ENCODE measurements at regions not wholly inside any gene's neighbourhood (a gene's known extent, or its start where the extent isn't known, plus 50 kb on each side); places are given as distances from the start of the nearest gene placed in this dataset.
A peak's percentile ranks its signal among the peaks of the same experiment; 100 is the strongest.

DNA sequence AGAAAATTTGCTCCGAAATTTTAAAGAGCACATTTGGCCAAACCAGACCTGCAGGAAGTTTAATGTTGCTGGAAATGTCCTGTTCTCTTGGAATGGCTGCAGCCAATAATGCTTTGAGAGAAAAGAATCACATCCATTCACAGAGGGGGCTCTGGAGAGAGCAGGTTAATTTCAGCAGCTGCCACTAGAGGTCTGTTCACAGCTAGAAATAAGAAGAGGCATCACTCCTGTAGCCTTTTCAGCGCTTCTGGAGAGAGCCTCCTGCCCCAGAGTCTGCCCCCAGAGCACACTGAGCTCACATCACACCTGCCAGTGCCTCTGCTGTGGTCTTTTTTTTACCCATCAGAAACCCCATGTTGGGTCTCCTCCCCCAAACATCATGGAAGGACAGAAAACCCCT is 124.8 kb upstream of the RAD23B start:
- intact Hi-C loops (cut with DNase I) = no loop called here
- H3K4me3 ChIP-seq (replicated peaks in 1 of 3) = no peak overlapping the region
- H3K27ac ChIP-seq = no peak overlapping the region
- no peaks in the 10 kb centered on the region for H3K4me1 ChIP-seq
- no peak for TF ChIP-seq POLR2A (IDR thresholded peaks at IDR 0.05)
- TF ChIP-seq, protein P1, sequence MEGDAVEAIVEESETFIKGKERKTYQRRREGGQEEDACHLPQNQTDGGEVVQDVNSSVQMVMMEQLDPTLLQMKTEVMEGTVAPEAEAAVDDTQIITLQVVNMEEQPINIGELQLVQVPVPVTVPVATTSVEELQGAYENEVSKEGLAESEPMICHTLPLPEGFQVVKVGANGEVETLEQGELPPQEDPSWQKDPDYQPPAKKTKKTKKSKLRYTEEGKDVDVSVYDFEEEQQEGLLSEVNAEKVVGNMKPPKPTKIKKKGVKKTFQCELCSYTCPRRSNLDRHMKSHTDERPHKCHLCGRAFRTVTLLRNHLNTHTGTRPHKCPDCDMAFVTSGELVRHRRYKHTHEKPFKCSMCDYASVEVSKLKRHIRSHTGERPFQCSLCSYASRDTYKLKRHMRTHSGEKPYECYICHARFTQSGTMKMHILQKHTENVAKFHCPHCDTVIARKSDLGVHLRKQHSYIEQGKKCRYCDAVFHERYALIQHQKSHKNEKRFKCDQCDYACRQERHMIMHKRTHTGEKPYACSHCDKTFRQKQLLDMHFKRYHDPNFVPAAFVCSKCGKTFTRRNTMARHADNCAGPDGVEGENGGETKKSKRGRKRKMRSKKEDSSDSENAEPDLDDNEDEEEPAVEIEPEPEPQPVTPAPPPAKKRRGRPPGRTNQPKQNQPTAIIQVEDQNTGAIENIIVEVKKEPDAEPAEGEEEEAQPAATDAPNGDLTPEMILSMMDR (IDR thresholded peaks at IDR 0.05) = peak in 3 of 6 experiments; percentile 20 to 26 (median 24)
- no peaks in the 10 kb centered on the region for H3K27me3 ChIP-seq
- no peaks in the 10 kb centered on the region for H3K9me3 ChIP-seq
- H3K36me3 ChIP-seq = no peaks in the 10 kb centered on the region
- WGBS, 2 donors = 11 to 46% methylated on average over 2 of the region's 2 CpGs
- no peak for DNase-seq

GRCh38 chr9:107161338-107161737 is 121.7 kb upstream of the RAD23B start:
- no peaks in the 10 kb centered on the region for H3K27me3 ChIP-seq
- H3K4me3 ChIP-seq (replicated peaks in 1 of 3) = no peak overlapping the region
- WGBS, 2 donors = 62 to 66% methylated on average over 2 of the region's 2 CpGs
- H3K9me3 ChIP-seq = no peaks in the 10 kb centered on the region
- DNase-seq = no peak
- no peak overlapping the region for H3K27ac ChIP-seq
- no peaks in the 10 kb centered on the region for H3K4me1 ChIP-seq
- no peaks in the 10 kb centered on the region for H3K36me3 ChIP-seq
- intact Hi-C loops (cut with DNase I) = loop anchor here (10.0 kb wide), 1 partner anchor 307 kb away; no protein-coding TSS in a partner anchor
- TF ChIP-seq, protein P1 (IDR thresholded peaks at IDR 0.05) = no peak
- no peak for TF ChIP-seq POLR2A (IDR thresholded peaks at IDR 0.05)

- no peaks in the 10 kb centered on the region for H3K9me3 ChIP-seq
- DNase-seq = no peak
- WGBS, 2 donors = 98 to 100% methylated on average over 1 of the region's 1 CpG
- H3K36me3 ChIP-seq = no peaks in the 10 kb centered on the region
- TF ChIP-seq POLR2A (IDR thresholded peaks at IDR 0.05) = no peak
- TF ChIP-seq, protein P1 (IDR thresholded peaks at IDR 0.05) = no peak
- intact Hi-C loops (cut with DNase I) = loop anchor here (10.0 kb wide), 1 partner anchor 309 kb away; no protein-coding TSS in a partner anchor
- H3K4me1 ChIP-seq = no peaks in the 10 kb centered on the region
- no peak overlapping the region for H3K4me3 ChIP-seq (replicated peaks in 1 of 3)
- no peak overlapping the region for H3K27ac ChIP-seq
- H3K27me3 ChIP-seq = no peaks in the 10 kb centered on the region
Measured at GRCh38 chr9:107163370-107163769, 119.7 kb upstream of the RAD23B start.

DNA sequence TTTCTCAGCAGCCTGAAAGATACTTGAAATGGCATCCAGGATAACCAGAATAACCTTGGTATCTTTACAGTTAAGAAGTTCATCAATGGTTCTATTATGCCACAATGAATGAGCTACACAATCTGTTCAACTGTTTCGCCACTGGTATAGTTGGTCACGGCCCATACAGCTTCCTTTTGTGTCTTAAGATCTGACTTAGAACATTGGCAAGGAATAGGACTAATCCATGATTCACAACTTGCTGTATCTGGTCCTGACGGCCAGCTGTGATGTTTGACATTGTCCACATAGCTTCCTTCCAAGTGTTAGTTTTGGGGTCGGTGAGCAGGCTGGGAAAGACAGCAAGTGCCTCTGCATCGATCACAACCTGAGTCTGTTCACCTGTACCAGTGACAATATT is 113.3 kb upstream of the RAD23B start:
- WGBS, 2 donors = 87 to 90% methylated on average over 5 of the region's 5 CpGs
- no peaks in the 10 kb centered on the region for H3K9me3 ChIP-seq
- DNase-seq = no peak
- intact Hi-C loops (cut with DNase I) = loop anchor here (5.0 to 10.0 kb wide), 2 partner anchors 315 to 522 kb away; no protein-coding TSS in a partner anchor
- H3K27ac ChIP-seq = no peak overlapping the region
- no peaks in the 10 kb centered on the region for H3K27me3 ChIP-seq
- TF ChIP-seq, protein P1 (IDR thresholded peaks at IDR 0.05) = no peak
- no peak for TF ChIP-seq POLR2A (IDR thresholded peaks at IDR 0.05)
- no peaks in the 10 kb centered on the region for H3K36me3 ChIP-seq
- no peak overlapping the region for H3K4me3 ChIP-seq (replicated peaks in 1 of 3)
- no peaks in the 10 kb centered on the region for H3K4me1 ChIP-seq

GRCh38 chr9:107170801-107171200 is 112.3 kb upstream of the RAD23B start:
- H3K36me3 ChIP-seq = no peaks in the 10 kb centered on the region
- H3K4me1 ChIP-seq = no peaks in the 10 kb centered on the region
- no peak overlapping the region for H3K27ac ChIP-seq
- H3K4me3 ChIP-seq (replicated peaks in 1 of 3) = no peak overlapping the region
- H3K9me3 ChIP-seq = no peaks in the 10 kb centered on the region
- no peak for DNase-seq
- 75 to 80% methylated on average over 5 of the region's 5 CpGs for WGBS, 2 donors
- intact Hi-C loops (cut with DNase I) = loop anchor here (5.0 kb wide), 1 partner anchor 524 kb away; no protein-coding TSS in a partner anchor
- H3K27me3 ChIP-seq = no peaks in the 10 kb centered on the region
- TF ChIP-seq, protein P1 (IDR thresholded peaks at IDR 0.05) = no peak
- TF ChIP-seq POLR2A (IDR thresholded peaks at IDR 0.05) = no peak

All from thyroid gland (tissue), 4 donors.